DMS 273 (cell line): ENCODE measurements at regions not wholly inside any gene's neighbourhood (a gene's known extent, or its start where the extent isn't known, plus 50 kb on each side); places are given as distances from the start of the nearest gene placed in this dataset.
A peak's percentile ranks its signal among the peaks of the same experiment; 100 is the strongest.
"Not testable (repeated sequence)": the region's sequence is repeated elsewhere in the genome, so short reads cannot be mapped to it uniquely, and the experiment has no call there.

Experiments used
- DNase-seq: peaks from one replicate; lab custom pipeline; 2025; ENCODE audit not compliant: unreplicated experiment; lab: John Stamatoyannopoulos, UW

- no peak for DNase-seq
Measured at GRCh38 chr3:106338582-106339214, 469.9 kb upstream of the CBLB start.

- DNase-seq: no peak
Measured at GRCh38 chr3:106339551-106339950, 470.7 kb upstream of the CBLB start.

- peak; percentile 92 for DNase-seq
Measured at GRCh38 chr3:106341087-106341486, 472.3 kb upstream of the CBLB start.

- DNase-seq: no peak
Measured at GRCh38 chr3:106341586-106342162, 472.9 kb upstream of the CBLB start.

DNA sequence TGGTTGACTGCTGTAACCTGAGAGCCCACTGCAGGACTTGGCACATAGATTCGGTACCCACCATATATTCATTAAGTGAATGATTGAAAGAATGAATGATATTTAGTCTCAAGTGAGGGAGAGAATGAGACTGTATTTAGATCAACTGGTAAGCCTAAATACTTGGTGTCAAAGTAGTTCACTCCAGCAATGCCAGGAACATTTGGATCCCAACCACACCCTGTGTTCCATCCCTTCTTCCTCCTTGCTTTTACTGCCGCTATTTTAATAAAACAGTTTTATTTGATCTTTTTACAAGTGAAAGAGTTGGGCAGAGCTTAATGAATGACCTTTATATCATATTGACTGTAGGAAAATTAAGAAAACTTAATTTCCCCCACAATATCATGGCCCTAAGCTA lies 473.6 kb upstream of the CBLB start:
- DNase-seq: peak; percentile 18

DNA sequence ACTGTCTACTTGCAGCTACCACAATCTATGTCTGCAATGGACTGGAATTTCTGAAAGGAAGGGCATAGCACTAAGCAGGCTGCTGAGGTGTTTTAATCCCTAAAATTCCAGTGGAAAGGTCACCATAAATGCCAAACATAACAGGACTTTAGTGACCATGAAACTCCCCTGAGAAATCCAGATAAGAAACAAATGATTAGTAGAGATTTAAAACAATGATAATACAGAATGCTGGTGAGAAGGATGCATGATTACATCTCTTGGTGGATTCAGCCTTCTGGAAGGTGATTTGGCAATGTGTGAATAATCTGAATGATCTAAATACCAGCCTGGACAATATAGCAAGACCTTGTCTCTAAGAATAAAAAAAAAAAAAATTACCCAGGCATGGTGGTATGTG lies 475.0 kb upstream of the CBLB start:
- no peak for DNase-seq

GRCh38 chr3:106345353-106346027 lies 476.7 kb upstream of the CBLB start:
- DNase-seq: peak; percentile 50

DNA sequence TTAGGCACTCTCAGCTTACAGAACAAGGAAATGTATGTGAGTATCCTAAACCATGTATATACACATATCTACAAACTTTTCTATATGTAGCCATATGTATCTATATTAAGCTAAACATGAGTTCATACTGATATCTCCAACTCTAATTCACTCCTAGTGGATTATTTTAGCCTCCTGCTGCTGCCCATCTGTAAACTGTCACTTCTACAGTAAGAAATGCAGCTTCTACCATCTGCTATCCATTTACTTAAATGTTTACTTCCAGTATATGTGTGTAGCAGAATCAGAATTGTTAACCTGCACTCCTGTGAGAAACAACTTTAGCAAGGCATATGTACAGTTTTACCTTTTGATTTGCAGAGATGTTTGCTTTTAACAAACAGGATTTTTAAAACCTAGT lies 478.5 kb upstream of the CBLB start:
- DNase-seq: peak; percentile 92

- peak; percentile 66 for DNase-seq
Measured at GRCh38 chr3:106348139-106348690, 479.4 kb upstream of the CBLB start.

DNA sequence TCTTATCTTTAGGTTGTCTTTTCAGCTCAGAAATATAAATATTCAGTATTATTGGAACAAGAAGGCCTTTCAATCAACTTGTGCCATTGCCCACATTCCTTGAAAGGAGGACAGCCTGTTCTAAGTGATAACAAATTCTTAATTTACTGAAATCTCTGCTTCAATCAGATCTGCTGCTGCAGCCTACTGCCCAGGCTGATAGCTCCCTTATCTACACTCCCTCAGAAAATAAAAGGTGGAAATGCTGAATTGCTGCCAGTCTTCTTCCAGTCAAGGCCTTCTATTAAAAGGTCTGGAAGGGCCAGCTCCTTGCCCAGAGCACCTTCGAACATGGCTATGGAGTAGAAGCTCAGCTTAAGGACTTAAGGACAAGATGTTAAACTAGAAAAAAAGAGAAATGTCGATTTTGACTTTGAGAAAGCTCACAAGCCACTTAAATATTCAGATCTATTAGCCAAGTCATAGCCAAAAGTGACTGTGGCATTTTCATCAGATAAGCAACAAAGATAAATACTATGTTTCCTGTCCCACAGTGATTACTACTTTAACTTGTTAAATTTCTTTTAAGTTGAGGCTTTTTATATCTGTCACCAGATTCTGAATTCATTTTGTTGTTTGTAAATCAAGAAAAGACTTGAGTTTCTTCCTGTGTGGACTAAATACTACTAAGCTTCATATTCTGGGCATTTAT lies 480.5 kb upstream of the CBLB start:
- DNase-seq: peak; percentile 20

GRCh38 chr3:106355873-106356272 lies 487.1 kb upstream of the CBLB start:
- DNase-seq: no peak

GRCh38 chr3:106359692-106360091 lies 490.9 kb upstream of the CBLB start:
- DNase-seq: no peak

DNA sequence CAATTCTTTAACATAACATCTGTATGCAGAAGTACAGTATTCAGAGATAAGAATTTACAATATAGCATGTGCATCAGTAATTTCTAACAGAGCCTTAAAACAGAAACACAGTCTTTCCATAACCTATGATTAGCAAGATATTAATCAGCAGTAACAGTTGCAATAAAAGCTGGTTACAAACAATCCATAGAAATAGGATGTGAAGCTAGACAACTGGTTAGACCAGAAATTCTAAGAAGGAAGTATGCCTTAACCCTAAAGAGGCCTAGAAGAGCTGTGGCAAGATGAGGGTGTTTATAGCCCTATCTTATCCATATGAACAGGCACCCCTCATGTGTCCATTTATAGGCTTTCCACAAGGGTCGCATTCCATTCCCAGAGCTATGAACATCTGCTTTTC lies 492.1 kb upstream of the CBLB start:
- not testable (repeated sequence) for DNase-seq

GRCh38 chr3:106364477-106364876 lies 495.7 kb upstream of the CBLB start:
- DNase-seq: no peak

GRCh38 chr3:106365061-106365691 lies 496.4 kb upstream of the CBLB start:
- DNase-seq: no peak

DNA sequence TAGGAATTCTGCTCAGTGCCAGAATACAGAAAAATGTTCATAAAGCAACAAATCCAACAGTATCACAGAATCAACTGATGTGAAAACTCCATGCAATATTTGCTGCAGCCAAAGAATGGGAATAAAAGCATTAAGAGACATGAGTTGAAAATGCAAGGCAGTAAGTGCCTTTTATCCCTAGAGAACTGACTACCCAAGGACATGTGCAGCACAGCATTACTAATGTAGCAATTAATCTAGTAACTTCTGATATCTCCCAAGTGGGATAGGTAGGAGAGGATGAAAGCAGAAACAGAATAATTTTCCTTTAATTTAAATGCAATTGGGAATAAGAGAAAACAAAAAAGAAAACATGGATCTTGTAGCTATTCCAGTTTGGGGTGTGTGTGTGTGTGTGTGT lies 497.5 kb upstream of the CBLB start:
- DNase-seq: no peak

DNA sequence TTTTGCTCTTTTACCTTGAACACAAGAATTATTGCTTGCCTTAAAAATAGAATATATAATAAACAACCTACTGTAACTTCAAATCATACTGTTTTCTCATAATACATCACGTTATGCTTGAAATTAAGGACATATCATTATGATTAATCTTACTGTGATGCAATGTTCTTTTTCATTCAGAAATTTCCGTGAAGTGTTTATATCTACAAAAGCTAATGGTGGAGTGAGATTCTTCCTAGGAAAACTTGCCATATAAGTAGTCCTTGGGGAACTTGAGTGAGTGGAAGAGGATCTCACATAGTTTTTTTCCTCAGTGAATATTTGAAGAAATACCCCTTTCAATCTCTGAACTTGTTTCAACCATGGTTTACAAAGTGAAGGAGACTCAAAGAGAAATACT lies 498.7 kb upstream of the CBLB start:
- no peak for DNase-seq

DNA sequence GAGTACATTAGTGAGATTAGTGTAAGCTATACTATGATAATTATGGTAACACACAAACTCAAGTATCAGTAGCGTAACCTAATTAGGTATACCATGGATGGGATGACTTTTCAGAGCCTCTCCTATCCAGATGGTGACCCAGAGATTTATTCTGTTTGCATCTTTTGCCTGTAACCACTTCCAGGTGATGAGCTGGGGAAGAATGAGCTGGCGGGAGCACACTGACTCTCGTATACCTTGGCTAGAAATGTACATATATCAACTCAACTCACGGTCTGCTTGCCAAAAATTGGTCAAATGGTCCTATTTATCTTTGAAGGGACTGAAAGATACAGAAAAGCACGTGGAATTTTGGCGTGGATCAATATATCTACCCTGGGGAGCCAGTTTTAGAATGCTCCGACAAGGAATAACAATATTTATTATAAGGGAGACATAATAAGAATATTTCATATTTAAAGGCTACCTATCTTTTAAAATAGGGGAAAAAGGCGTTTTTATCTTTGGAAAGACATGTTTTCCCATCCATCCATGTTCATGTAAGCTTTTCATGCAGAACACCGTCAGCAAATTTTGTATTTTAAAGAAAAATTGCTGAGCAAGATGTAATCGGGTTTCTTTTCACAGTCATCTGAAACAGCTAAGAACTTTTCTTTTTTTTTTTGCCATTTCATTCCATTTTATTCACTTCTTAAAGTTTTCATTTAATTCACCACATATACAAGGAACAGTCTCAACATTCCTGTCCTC lies 502.6 kb upstream of the CBLB start:
- no peak for DNase-seq

GRCh38 chr3:106371971-106372805 lies 503.4 kb upstream of the CBLB start:
- no peak for DNase-seq

- no peak for DNase-seq
Measured at GRCh38 chr3:106372806-106373190, 504.0 kb upstream of the CBLB start.
